Activated T-helper 1 cell treated with anti-CD3 and anti-CD28 coated beads, Interleukin-12 subunit alpha, Interleukin-12 subunit beta, Interleukin-2, Interleukin-4 antibody, amounts not matched to agents 30 ng/mL and 10 ng/mL and 1 ng/mL, durations not matched to agents 14 hours and 24 hours and 36 hours (primary cell): ENCODE measurements at regions not wholly inside any gene's neighbourhood (a gene's known extent, or its start where the extent isn't known, plus 50 kb on each side); places are given as distances from the start of the nearest gene placed in this dataset.
"Not testable (repeated sequence)": the region's sequence is repeated elsewhere in the genome, so short reads cannot be mapped to it uniquely, and the experiment has no call there.

Experiments used
- DNase-seq: peaks from one replicate; pipeline ENCODE4 v3.0.0; 2021; ENCODE audit warnings: low spot score
- H3K27ac Mint-ChIP-seq: one replicate; pipeline ENCODE4 v1.8.0; 2021; ENCODE audit warnings: mild to moderate bottlenecking, mixed read lengths
- H3K27me3 Mint-ChIP-seq: one replicate; pipeline ENCODE4 v1.8.0; 2022; ENCODE audit warnings: mild to moderate bottlenecking, moderate library complexity, mixed read lengths; ENCODE audit not compliant: insufficient read depth
- H3K36me3 Mint-ChIP-seq: one replicate; pipeline ENCODE4 v1.8.0; 2021; ENCODE audit warnings: low read depth, mixed read lengths
- H3K4me1 Mint-ChIP-seq: one replicate; pipeline ENCODE4 v1.8.0; 2021; ENCODE audit warnings: low read depth, mixed read lengths
- H3K4me3 Mint-ChIP-seq: one replicate; pipeline ENCODE4 v1.8.0; 2021; ENCODE audit warnings: mild to moderate bottlenecking, moderate library complexity, mixed read lengths
- H3K9me3 Mint-ChIP-seq: one replicate; pipeline ENCODE4 v1.8.0; 2021; ENCODE audit warnings: mixed read lengths
- intact Hi-C: fragments of 100-400 bp; cut with micrococcal nuclease; formaldehyde crosslinking; loops from one replicate; pipeline ENCODE4 v1.15.1; 2024

DNA sequence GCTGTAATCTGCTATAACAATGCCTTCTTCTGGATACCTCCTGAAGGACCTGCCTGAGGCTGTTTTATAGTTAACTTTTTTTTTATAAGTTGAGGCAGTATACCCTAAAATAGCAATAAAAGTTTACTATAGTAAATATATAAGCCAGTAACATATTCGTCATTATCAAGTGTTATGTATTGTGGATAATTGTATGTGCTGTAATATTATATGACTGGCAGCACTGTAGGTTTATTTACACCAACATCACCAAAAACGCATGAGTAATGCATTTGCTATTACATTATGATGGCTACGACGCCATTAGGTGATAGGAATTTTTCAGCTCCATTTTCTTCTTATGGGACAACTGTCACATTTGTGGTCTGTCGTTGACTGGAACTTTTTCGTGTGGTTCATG lies 237.2 kb upstream of the PITX2 start:
- H3K4me3 Mint-ChIP-seq, result no peak overlapping the region
- no peak for DNase-seq
- H3K9me3 Mint-ChIP-seq, result no peaks in the 10 kb centered on the region
- H3K27ac Mint-ChIP-seq, result no peak overlapping the region
- no peaks in the 10 kb centered on the region for H3K36me3 Mint-ChIP-seq
- H3K4me1 Mint-ChIP-seq, result no peaks in the 10 kb centered on the region
- H3K27me3 Mint-ChIP-seq, result no peaks in the 10 kb centered on the region
- intact Hi-C loops, result no loop called here

DNA sequence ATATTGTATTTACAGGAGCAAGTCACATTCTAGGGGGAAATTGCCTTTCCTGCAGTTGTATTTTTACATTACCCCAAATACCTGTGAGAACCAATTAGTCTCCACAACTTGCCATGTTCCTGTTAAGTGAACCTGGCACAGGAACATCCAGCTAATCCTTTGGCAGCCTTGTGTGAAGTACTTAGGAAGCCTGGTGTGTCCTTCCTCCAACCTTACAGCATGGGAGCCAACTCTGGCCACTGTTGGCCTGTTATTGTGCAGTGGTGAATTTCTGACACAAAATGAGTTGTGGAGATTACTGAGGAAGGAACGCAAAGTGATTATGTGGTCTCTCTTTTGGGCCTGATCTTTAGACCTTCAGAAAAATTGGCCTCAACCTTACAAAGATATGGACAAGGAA lies 238.0 kb upstream of the PITX2 start:
- Mint-ChIP-seq H3K27me3 (no peaks in the 10 kb centered on the region), H3K36me3 (no peaks in the 10 kb centered on the region), H3K4me1 (no peaks in the 10 kb centered on the region), H3K4me3 (no peak overlapping the region), H3K9me3 (no peaks in the 10 kb centered on the region), H3K27ac (no peak overlapping the region)
- intact Hi-C loops, result no loop called here
- DNase-seq, result no peak

DNA sequence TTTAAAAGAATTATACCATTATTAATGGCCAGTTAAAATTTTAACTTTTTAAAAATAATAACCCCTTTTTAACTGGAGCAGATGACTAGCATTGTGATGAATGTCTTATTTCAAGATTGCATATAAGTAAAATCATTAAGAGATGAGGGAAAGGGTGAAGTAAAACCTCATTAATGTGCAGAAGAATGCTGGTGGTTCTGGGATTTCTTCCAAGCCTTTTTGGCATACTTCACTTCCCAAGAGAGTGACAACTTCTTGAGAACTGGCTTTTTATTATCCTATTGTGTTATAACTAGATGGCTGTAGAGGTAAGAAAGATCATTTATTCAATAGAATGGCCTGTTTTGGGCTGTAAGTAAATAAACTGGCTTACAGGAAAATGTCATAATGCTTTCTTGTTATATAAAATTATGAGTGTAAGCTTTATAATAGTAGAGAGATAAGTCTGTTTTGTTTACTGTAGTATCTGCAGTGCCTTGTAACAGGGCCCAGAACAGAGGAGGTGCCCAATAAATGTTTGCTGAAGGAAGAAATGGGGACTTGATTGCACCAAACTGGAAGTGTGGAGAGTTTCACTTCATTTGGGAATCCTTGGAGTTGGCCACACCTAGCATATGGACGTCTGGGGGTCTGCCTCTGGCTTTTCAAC lies 242.9 kb upstream of the PITX2 start:
- Mint-ChIP-seq H3K4me3 (no peak overlapping the region), H3K27ac (no peak overlapping the region), H3K9me3 (no peaks in the 10 kb centered on the region), H3K27me3 (no peaks in the 10 kb centered on the region), H3K36me3 (no peaks in the 10 kb centered on the region), H3K4me1 (no peaks in the 10 kb centered on the region)
- no peak for DNase-seq
- intact Hi-C loops, result no loop called here

DNA sequence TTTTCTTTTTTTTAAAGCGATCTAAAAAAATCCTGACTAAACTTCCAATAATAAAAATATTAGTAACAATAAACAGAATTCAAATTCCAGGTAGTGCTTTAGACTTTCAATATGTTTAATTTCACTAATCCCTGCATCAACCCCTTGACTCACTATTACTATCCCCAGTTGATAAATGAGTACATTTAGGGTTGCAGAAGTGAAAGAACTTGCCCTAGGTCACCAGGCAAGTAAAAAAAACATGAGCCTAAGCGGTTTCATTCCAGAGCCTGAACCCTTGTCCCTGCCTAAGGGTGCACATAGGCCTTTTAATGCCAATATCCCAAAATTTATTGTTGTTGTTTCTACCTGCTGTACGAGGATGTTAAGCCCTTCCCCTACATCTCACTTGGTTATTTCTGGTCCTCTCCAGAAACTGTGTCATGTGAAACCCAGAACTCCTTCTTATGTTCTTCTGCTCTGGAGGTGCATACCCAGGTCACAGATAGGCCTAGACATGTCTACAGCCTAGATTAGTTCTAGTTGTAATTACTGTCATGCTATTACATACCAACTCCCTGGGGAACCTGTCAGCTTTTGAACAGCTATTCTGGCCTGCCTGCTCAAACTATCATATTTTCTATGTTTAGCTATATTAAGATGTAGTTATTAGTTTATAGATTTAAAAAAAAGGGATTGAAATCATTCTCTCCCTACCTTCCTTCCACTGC lies 244.5 kb upstream of the PITX2 start:
- H3K27me3 Mint-ChIP-seq, result no peaks in the 10 kb centered on the region
- no peak for DNase-seq
- no peaks in the 10 kb centered on the region for H3K36me3 Mint-ChIP-seq
- H3K9me3 Mint-ChIP-seq, result no peaks in the 10 kb centered on the region
- intact Hi-C loops, result no loop called here
- H3K4me3 Mint-ChIP-seq, result no peak overlapping the region
- H3K4me1 Mint-ChIP-seq, result no peaks in the 10 kb centered on the region
- H3K27ac Mint-ChIP-seq, result no peak overlapping the region

DNA sequence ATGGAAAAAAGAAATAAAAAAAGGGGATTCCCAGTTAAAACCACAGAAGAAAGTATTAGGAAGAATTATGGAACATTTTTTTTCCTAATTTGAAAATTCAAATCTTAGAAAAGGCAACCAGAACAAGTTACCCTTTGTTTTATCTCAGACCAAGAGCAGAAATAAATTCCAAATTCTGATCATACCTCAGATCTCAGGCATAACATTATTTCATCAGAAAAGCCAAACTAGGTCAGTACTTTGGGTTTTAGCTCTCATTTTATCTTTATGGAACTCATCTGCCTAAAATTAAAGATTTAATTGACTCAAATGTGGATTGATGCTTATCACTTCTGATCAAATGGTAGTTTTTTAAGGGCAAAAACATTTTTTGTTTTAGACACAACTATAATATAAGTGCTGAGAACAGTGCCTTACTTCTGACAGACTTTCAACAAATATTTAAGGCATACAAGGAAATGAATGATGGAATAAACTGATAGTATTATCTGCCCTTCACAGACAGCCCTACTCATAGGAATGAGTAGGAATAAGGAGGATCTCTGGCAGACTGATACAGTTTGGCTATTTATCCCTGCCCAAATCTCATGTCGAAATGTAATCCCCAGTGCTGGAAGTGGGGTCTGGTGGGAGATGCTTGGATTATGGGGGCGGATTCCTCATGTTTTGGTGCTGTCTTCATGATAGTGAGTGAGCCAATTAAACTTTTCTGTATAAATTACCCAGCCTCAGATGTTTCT lies 245.3 kb upstream of the PITX2 start:
- H3K36me3 Mint-ChIP-seq, result no peaks in the 10 kb centered on the region

DNA sequence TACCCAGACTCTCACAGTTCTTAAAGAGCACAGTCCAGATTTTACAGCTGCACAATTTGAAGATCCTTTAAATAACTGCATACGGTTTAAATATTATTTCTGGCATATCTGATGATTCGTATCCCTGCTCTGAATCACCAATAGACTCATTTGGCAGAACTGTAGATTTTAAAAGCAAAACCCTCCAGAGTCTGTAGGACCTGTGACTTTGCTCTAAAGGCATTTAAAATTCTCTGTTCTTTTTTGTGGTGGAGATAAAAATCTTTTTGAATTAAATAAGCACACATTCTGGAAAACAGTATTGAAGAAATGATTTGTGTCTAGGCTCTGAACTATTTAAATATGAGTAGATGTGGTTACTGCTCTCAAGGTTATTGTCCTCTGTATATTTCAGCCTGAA lies 246.2 kb upstream of the PITX2 start:
- H3K4me1 Mint-ChIP-seq, result no peaks in the 10 kb centered on the region
- H3K36me3 Mint-ChIP-seq, result no peaks in the 10 kb centered on the region
- no peak overlapping the region for H3K4me3 Mint-ChIP-seq
- intact Hi-C loops, result no loop called here
- H3K27ac Mint-ChIP-seq, result no peak overlapping the region
- H3K27me3 Mint-ChIP-seq, result no peaks in the 10 kb centered on the region
- no peak for DNase-seq
- no peaks in the 10 kb centered on the region for H3K9me3 Mint-ChIP-seq

More for the DNA sequence above, 245.3 kb upstream of the PITX2 start:
- no peak for DNase-seq
- Mint-ChIP-seq H3K4me1 (no peaks in the 10 kb centered on the region), H3K27me3 (no peaks in the 10 kb centered on the region), H3K27ac (no peak overlapping the region), H3K9me3 (no peaks in the 10 kb centered on the region), H3K4me3 (no peak overlapping the region)
- intact Hi-C loops, result no loop called here

DNA sequence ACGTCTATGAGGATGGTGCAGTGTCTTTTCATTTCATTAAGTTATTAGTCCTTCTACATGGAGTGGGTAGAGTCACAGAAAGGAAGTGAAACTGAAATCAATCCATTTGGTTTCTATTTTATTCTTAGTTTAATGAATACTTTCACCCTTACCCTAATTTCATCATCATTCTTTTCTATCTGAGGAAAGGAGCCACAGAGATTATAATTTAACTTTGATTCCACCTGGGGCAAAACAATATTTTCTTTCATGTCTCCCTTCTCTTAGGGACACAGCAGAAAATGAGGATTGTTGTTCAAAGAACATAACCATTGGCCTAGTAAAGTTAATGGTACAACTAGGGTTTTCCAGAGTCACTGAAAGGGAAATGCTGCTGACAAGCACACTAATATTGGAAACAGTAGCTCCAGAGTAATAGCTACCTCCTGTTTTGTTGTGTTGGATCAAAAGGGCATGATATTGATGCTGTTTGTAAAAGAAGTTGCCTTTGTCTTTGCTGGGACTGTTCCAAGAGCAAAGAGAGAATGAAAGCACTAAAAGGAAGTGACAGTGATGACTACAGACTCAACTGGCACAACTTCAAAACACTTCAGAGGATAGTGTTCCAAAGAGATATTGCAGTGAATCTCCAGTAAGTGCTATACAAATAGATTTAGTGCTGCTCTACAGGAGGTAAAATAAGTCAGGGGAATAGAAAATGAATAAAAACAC lies 247.1 kb upstream of the PITX2 start:
- Mint-ChIP-seq H3K9me3 (no peaks in the 10 kb centered on the region), H3K27me3 (no peaks in the 10 kb centered on the region), H3K4me3 (no peak overlapping the region), H3K4me1 (no peaks in the 10 kb centered on the region), H3K36me3 (no peaks in the 10 kb centered on the region), H3K27ac (no peak overlapping the region)
- intact Hi-C loops, result no loop called here
- no peak for DNase-seq

DNA sequence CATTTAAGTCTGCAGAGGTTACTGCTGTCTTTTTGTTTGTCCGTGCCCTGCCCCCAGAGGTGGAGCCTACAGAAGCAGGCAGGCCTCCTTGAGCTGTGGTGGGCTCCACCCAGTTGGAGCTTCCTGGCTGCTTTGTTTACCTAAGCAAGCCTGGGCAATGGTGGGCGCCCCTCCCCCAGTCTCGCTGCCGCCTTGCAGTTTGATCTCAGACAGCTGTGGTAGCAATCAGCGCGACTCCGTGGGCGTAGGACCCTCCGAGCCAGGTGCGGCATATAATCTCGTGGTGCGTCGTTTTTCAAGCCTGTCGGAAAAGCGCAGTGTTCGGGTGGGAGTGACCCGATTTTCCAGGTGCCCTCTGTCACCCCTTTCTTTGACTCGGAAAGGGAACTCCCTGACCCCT lies 253.3 kb upstream of the PITX2 start:
- intact Hi-C loops, DNase-seq, H3K4me3 Mint-ChIP-seq, H3K9me3 Mint-ChIP-seq, H3K36me3 Mint-ChIP-seq, H3K4me1 Mint-ChIP-seq, H3K27me3 Mint-ChIP-seq, H3K27ac Mint-ChIP-seq: not testable (repeated sequence)

DNA sequence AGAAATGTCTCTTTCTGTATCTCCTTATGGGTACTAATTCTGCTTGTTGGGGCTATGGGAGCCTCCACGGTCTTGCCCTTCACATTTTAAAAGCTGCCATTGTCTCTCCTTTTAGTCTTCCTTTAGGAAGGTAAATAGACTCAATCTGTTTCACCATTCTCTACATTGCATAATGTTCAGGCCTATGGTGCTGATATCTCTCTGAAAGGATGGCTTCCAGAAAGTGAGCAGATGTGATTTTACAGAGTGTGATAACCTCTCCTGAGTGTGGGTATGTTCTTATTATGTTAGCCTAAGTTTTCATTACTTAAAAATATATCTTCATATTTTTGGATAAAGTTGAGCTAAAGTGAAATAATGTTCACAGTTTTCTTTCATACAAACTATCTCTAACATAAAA lies 254.0 kb upstream of the PITX2 start:
- H3K27ac Mint-ChIP-seq, result no peak overlapping the region
- DNase-seq, result no peak
- H3K27me3 Mint-ChIP-seq, result no peaks in the 10 kb centered on the region
- no peaks in the 10 kb centered on the region for H3K4me1 Mint-ChIP-seq
- H3K36me3 Mint-ChIP-seq, result no peaks in the 10 kb centered on the region
- H3K4me3 Mint-ChIP-seq, result no peak overlapping the region
- intact Hi-C loops, result no loop called here
- no peaks in the 10 kb centered on the region for H3K9me3 Mint-ChIP-seq

DNA sequence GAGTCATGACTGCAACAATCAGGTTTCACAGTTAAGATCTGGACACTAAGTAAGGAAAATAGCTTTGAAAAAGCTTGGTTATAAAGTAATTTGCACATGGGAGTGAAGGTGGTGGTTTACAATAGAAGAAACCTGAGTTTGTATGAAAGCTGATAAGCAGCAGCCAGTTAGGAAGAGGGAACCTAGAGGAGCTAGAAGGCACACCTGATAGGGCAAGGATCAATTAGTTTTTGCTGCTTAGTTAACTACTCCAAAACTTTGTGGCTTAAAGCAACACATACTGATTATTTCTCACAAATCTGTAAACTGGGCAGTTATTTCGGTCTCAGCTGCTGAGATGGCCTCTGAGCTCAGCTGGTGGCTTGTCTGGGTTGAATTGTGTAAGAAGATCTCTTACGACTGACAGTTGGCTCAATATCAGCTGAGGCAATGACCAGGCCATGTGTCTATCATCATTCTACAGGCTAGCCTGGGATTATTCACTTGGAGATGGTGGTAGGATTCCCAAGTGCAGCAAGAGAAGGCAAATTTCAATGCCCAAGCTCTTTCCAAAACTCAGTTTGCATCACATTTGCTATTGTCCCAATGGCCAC lies 255.0 kb upstream of the PITX2 start:
- H3K27me3 Mint-ChIP-seq, result no peaks in the 10 kb centered on the region
- intact Hi-C loops, result no loop called here
- no peak for DNase-seq
- H3K4me3 Mint-ChIP-seq, result no peak overlapping the region
- no peaks in the 10 kb centered on the region for H3K4me1 Mint-ChIP-seq
- H3K36me3 Mint-ChIP-seq, result no peaks in the 10 kb centered on the region
- no peaks in the 10 kb centered on the region for H3K9me3 Mint-ChIP-seq
- no peak overlapping the region for H3K27ac Mint-ChIP-seq

DNA sequence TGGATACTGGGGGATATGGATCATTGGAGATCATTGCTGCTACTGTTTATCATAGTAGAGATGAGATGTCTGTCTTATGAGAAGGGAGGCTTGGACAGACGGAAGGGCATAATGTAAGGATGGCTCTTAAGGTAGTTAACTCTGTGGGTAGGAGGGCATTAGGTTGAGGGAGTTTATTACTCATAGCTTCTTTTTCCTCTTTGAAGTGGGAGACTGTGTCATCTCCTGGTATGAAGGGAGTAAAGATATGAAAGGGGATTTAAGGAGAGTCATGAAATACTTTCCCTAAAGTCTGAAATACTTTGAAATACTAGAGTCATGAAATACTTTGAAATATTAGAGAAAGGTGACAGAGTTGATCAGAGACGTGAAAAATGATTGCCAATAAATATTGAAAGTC lies 255.5 kb upstream of the PITX2 start:
- Mint-ChIP-seq H3K27me3 (no peaks in the 10 kb centered on the region), H3K4me3 (no peak overlapping the region), H3K27ac (no peak overlapping the region), H3K9me3 (no peaks in the 10 kb centered on the region), H3K36me3 (no peaks in the 10 kb centered on the region), H3K4me1 (no peaks in the 10 kb centered on the region)
- intact Hi-C loops, result no loop called here
- DNase-seq, result no peak

DNA sequence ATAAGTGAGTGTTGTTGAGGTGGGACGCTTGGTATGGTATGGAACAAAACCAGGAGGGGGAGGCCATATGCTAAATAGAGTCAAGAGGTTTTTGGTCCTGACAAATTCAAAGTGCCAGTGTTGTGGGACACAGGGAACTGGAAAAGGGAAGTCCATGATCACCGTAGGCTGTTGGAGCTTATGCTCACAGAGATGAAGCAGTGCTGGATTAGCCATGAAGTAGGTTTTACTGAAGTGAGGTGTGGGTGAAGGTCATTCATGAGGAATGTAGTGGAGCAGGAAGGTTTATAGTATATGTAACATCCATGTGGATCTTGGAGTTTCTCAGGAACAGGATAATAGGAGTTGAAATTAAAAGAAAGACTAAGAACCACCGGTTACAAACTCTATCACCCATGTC lies 256.1 kb upstream of the PITX2 start:
- no peak for DNase-seq
- intact Hi-C loops, result no loop called here
- Mint-ChIP-seq H3K4me1 (no peaks in the 10 kb centered on the region), H3K36me3 (no peaks in the 10 kb centered on the region), H3K4me3 (no peak overlapping the region), H3K27ac (no peak overlapping the region), H3K27me3 (no peaks in the 10 kb centered on the region), H3K9me3 (no peaks in the 10 kb centered on the region)

DNA sequence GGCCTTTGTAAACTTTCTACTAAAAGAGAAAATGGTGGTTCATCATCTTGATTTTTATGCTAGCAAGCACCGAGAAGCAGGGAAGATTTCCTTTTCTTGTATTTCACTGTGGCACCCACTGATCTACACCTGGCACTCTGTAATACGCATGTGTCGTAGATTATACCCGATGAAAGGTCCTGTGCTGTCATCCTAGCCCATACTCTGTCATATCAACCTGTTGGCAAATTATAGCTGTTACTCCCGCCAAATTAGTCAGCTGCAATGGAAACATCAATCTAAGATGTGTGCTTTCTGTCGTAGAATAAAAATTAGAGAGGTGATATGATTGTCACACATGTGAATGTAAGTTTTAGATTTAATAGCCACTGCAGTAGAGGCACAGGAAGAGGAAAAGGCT lies 263.4 kb upstream of the PITX2 start:
- no peaks in the 10 kb centered on the region for H3K4me1 Mint-ChIP-seq
- H3K27ac Mint-ChIP-seq, result no peak overlapping the region
- no peaks in the 10 kb centered on the region for H3K36me3 Mint-ChIP-seq
- H3K27me3 Mint-ChIP-seq, result no peaks in the 10 kb centered on the region
- no peak for DNase-seq
- no peaks in the 10 kb centered on the region for H3K9me3 Mint-ChIP-seq
- intact Hi-C loops, result no loop called here
- no peak overlapping the region for H3K4me3 Mint-ChIP-seq
